NOMO-1 (cell line): ENCODE measurements at regions not wholly inside any gene's neighbourhood (a gene's known extent, or its start where the extent isn't known, plus 50 kb on each side); places are given as distances from the start of the nearest gene placed in this dataset.

Experiments
- DNase-seq, 2 experiments: peaks; one replicate each; lab custom pipeline; 2025; ENCODE audit not compliant: unreplicated experiment in 2 of 2; lab: John Stamatoyannopoulos, UW

DNA sequence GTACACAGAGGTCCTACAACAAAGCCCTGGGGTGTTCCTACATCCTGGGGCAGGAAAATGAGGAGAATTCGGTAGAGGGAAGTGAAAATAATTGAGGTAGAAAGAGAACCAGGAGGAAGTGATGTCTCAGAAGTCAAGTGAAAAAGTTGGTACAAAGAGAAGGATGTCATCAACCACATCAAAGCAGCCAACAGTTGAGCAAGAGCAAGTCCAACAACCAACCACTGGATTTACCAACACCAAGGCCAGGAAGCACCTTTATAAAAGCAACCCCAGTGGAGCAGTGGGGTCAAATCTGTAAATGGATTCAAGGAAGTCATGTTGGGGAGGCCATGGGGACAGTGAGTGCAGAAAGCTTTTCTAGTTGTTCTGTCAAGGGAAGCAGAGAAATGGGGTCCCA, 360.4 kb downstream of the ZNF516 start:
- peak in 1 of 2 experiments; percentile 47 for DNase-seq

DNA sequence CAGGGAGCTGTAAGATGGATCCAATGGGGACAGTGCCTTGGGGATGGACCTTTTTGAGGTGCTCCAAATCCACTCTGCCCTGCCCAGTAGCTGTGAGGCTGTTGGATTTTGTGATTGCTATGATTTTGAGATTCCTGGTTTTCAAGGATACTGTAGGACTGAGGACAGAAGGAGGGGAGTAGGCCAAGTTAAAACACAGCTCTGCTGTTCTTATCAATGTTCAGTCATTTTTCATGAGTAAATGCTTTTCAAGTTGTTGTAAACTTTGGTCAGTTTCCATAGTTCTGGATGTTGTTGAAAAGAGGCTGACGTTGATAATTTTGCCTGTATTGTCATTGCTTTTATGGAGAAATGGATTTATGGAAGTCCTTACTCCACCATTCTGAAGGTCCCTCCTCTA, 361.2 kb downstream of the ZNF516 start:
- no peak for DNase-seq

- peak in 1 of 2 experiments; percentile 37 for DNase-seq
Observed at GRCh38 chr18:76131738-76132137, 363.3 kb downstream of the ZNF516 start.

DNA sequence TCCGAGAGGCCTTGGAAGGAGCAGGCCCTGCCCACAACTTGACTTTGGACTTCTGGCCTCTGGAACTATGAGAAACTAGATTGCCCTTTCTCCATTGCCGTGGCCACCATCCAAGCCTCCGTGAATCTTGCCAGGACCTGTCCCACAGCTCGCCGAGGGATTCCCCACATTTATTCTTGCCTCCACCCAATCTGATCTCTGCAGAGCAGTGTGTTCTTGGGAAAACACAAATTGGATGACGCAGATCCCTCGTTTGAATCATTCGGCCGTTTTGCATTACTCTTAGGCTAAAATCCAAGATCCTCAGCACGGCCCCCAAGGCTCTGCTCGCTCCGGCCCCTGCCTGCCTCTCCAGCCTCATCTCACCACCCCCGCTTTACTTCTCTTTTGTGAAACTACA, 364.2 kb downstream of the ZNF516 start:
- no peak for DNase-seq

DNA sequence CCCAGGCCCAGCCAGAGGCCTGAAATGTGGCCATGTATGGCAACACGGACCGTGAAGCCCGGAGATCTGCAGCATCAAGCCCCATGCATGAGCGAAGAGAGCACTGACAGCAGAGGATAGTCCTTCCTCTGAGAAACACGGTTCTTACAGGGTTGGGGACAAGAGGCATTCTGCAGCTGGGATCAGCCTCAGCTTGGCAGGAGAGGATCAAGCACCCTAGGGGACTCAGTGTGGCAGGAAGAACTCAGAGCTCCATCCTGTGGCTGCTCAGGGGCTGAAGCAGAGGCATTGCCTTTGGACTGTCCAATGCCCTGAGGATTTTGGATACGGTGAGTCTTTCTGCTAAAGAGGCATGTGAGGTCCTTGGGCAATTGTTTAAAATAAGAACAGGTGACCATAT, 368.7 kb downstream of the ZNF516 start:
- no peak for DNase-seq

- no peak for DNase-seq
Observed at GRCh38 chr18:76121011-76121410, 374.0 kb downstream of the ZNF516 start.

DNA sequence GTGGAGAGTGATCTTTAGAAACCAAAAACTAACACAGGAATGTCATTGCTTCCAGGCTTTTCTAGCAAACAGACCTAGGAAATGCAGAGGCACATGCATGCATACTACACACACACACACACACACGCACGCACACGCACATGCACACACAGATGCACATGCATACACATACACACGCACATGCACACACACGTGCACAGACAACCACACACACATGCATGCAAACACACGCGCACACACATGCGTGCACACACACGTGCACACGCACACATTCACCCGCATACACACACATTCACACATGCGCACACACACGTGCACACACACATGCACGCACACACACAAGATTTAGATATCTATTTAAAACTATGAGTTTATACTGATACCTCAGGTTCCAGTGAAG, 379.5 kb downstream of the ZNF516 start:
- no peak for DNase-seq

GRCh38 chr18:76113101-76113500, 381.9 kb downstream of the ZNF516 start:
- DNase-seq, result no peak

GRCh38 chr18:76102626-76103025, 392.4 kb downstream of the ZNF516 start:
- DNase-seq, result no peak

GRCh38 chr18:76102156-76102555, 392.9 kb downstream of the ZNF516 start:
- no peak for DNase-seq

- DNase-seq, result no peak
Observed at GRCh38 chr18:76099931-76100457, 395.0 kb downstream of the ZNF516 start.

DNA sequence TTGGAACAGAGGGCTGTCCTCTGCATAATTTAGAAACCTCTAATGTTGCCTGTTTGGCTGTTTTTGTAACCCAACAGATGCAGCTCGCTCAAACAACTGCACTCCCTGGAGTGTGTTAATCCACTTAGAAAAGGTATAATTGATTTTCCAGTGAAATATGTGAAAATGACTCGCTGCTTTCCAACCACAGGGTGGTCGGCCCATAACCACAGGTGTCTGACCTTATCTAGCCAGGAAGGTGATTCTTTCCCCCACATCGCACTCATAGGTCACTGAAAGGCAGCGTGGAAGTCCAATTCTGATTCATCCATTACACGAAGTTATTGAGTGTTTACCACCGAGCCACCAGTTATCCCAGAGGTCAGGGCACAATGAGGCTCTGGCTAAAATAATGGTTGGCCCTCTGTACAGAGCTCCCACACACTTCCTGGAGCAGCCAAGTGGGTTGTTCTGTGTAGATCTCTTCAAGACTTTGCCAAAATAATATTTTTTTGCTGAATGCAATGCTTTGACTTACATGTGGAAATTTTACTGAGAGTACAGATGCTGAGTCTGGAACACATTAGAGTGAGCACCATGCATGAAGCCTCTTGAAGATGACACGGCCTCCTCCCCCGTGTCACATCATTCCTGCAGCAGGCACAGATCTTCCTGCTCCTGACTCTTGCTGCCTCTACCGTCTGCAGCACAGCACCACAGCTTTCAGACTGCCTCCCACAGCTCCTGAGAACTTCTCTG, 396.2 kb downstream of the ZNF516 start:
- DNase-seq, result no peak

DNA sequence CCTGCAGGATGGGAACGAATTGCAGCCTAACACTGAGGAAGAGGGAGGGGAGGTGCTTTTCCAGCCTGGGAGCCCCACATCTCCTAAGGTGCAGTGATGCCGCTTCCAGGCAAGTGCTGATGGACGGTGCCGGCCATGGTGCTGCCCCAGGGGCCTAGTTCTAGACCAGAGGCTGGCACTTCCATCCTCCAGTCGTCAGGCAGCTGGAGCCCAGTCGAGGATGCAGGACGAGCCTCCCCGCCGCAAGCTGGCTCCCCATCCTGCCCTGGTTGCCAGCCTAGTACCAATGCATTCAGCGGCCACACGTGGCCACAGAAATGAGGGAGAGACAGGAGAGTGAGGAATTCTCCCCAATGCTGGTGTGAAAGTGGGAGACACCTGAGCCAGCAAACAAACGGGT, 413.5 kb downstream of the ZNF516 start:
- DNase-seq, result no peak

GRCh38 chr18:76080430-76080829, 414.6 kb downstream of the ZNF516 start:
- no peak for DNase-seq

DNA sequence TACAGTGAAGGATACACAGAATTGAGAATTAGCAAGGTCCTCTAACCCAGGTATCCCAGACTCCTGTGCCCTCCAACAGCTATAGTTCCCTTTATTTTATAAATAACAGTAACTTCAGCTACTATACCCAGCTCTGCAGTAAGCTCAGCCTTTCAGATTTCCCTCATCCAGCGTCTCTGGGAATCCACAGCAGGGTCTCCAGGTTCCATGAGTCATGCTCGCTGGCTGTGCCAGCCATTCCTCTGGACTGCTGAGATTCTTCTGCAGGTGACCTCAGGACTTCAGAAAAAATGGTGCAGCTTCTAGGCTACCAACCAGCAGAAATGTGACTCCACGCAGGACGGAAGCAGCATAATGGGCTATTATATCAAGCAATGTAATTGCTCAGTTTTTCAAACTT, 419.3 kb downstream of the ZNF516 start:
- DNase-seq, result no peak

GRCh38 chr18:76064998-76065397, 430.0 kb downstream of the ZNF516 start:
- no peak for DNase-seq

DNA sequence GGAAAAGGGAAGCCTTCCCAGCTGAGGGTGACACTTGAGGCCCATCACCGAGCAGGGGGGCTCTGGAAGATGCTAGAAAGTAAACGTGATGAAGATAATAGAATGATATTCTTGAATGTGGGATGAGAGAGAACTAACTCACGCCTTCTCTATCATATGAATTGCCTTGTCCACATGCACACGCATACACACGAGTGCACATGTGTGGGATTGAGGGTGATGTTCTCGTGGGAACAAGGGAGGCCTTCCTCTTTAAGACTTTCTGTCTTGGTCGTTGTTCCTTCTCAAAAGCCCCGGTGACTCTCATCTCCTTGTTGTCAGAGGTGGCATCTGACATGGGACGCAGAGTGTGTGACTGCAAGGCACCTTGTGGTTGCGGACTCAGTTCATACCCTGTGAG, 436.9 kb downstream of the ZNF516 start:
- DNase-seq, result no peak

DNA sequence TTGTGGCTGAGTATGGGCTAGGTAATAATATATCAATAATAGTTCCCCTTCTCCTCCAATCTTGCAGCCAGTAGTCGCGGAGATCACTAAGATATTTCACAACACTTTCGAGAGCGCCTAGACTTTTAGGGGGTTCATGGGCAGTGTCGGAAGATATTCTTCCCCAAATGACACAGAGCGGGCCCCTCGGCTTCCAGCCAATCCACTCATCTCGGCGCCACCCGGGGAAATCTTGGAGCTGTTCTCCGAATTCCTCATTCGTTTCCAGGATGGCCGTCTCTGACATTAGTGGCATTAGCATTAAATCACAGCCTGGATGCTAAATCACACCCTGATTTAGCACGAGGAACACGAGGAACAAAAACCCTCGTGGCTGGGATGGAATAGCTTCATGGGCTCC, 437.7 kb downstream of the ZNF516 start:
- no peak for DNase-seq

- DNase-seq, result no peak
Observed at GRCh38 chr18:76056471-76057110, 438.5 kb downstream of the ZNF516 start.

GRCh38 chr18:76055578-76055977, 439.5 kb downstream of the ZNF516 start:
- no peak for DNase-seq

- DNase-seq, result no peak
Observed at GRCh38 chr18:76055025-76055424, 440.0 kb downstream of the ZNF516 start.

GRCh38 chr18:76054156-76054555, 440.9 kb downstream of the ZNF516 start:
- DNase-seq, result no peak
